H1 (cell line): ENCODE measurements at regions not wholly inside any gene's neighbourhood (a gene's known extent, or its start where the extent isn't known, plus 50 kb on each side); places are given as distances from the start of the nearest gene placed in this dataset.

Experiments used
- CTCF ChIA-PET: fragments of 300-600 bp; sonication (Branson Sonifier 250); formaldehyde crosslinking; loops from one replicate; lab custom pipeline; 2021; ENCODE audit not compliant: partially characterized antibody; lab: Charles Lee
- POLR2A ChIA-PET: fragments of 300-600 bp; sonication (Branson Sonifier 250); formaldehyde crosslinking; loops from one replicate; lab custom pipeline; 2021; ENCODE audit warnings: inconsistent platforms; ENCODE audit not compliant: partially characterized antibody; lab: Charles Lee
- DNase-seq, 2 experiments: peaks; one replicate each; pipeline versions ENCODE4 v3.0.0 to v3.0.0-alpha.2; 2010 to 2022; ENCODE audit warnings: low spot score in 2 of 2, low read depth in 1 of 2, mixed read lengths in 1 of 2
- FAIRE-seq: peaks from 2 replicates; lab custom pipeline; 2011; peaks lifted over from hg19 to GRCh38; lab: Jason Lieb, UNC
- H2AFZ ChIP-seq: 2 replicates; pipeline ENCODE4 v1.8.1; 2012; ENCODE audit warnings: low read length, inconsistent platforms
- H2AK5ac ChIP-seq: 2 replicates; pipeline ENCODE4 v1.6.1; 2013; ENCODE audit warnings: low read depth, low read length
- H2BK120ac ChIP-seq: replicated peaks from 2 replicates; pipeline ENCODE3; 2013; ENCODE audit warnings: low read depth, low read length, inconsistent platforms
- H2BK12ac ChIP-seq: 2 replicates; pipeline ENCODE4 v1.6.1; 2013; ENCODE audit warnings: low read depth, low read length
- H2BK15ac ChIP-seq: 2 replicates; pipeline ENCODE4 v1.6.1; 2013; ENCODE audit warnings: low read length
- H2BK20ac ChIP-seq: 2 replicates; pipeline ENCODE4 v1.6.1; 2013; ENCODE audit warnings: low read length
- H2BK5ac ChIP-seq: 2 replicates; pipeline ENCODE4 v1.6.1; 2013; ENCODE audit warnings: low read depth, low read length
- H3K14ac ChIP-seq: 2 replicates; pipeline ENCODE4 v1.6.1; 2013; ENCODE audit warnings: inconsistent platforms; ENCODE audit not compliant: insufficient read length
- H3K18ac ChIP-seq: 2 replicates; pipeline ENCODE4 v1.6.1; 2013; ENCODE audit warnings: low read length; ENCODE audit errors: extremely low read depth
- H3K23ac ChIP-seq: 2 replicates; pipeline ENCODE4 v1.6.1; 2013; ENCODE audit warnings: inconsistent platforms; ENCODE audit not compliant: insufficient read length
- H3K23me2 ChIP-seq: 2 replicates; pipeline ENCODE4 v1.6.1; 2013; ENCODE audit warnings: low read depth, low read length
- H3K27ac ChIP-seq: 2 replicates; pipeline ENCODE4 v1.6.1; 2011; ENCODE audit warnings: low read depth, low read length, inconsistent platforms
- H3K27me3 ChIP-seq, 4 experiments: replicated peaks in 1 of 4; 1 replicate in 1 of 4; 2 replicates in 3 of 4; pipeline versions ENCODE4 v1.6.1 to v1.8.1; 2011 to 2013; ENCODE audit warnings: low read length in 3 of 4, mild to moderate bottlenecking in 3 of 4, inconsistent platforms in 2 of 4, mixed read lengths in 2 of 4, moderate library complexity in 1 of 4; ENCODE audit not compliant: control insufficient read depth in 3 of 4, insufficient read depth in 3 of 4; ENCODE audit errors: extremely low read depth in 1 of 4
- H3K36me3 ChIP-seq, 4 experiments: 2 replicates each; pipeline versions ENCODE4 v1.6.1 to v1.8.1; 2011 to 2013; ENCODE audit warnings: mild to moderate bottlenecking in 4 of 4, low read length in 3 of 4, moderate library complexity in 2 of 4, control low read depth in 1 of 4, inconsistent platforms in 1 of 4; ENCODE audit not compliant: insufficient read depth in 4 of 4, control insufficient read depth in 2 of 4
- H3K4ac ChIP-seq: replicated peaks from 2 replicates; pipeline ENCODE3; 2013; ENCODE audit warnings: low read length, low read depth, mixed read lengths, inconsistent platforms; ENCODE audit not compliant: insufficient read length
- H3K4me1 ChIP-seq, 4 experiments: replicated peaks in 1 of 4; 1 replicate in 1 of 4; 2 replicates in 3 of 4; pipeline versions ENCODE4 v1.6.1 to v1.8.1; 2011 to 2013; ENCODE audit warnings: low read length in 3 of 4, inconsistent platforms in 2 of 4, mixed read lengths in 1 of 4; ENCODE audit not compliant: insufficient read depth in 4 of 4, control insufficient read depth in 3 of 4
- H3K4me2 ChIP-seq, 2 experiments: 2 replicates each; pipeline versions ENCODE4 v1.6.1 to v1.8.1; 2011 to 2013; ENCODE audit warnings: low read depth in 2 of 2, low read length in 2 of 2, control low read depth in 1 of 2, inconsistent platforms in 1 of 2, mild to moderate bottlenecking in 1 of 2; ENCODE audit not compliant: insufficient read depth in 1 of 2
- H3K4me3 ChIP-seq, 4 experiments: fragments of 200-600, 300-600 bp in 1 of 4; sonication (generic), shearing (Covaris generic), sonication (Bioruptor Twin) in 1 of 4; 2 replicates each; pipeline versions ENCODE4 v1.5.1 to v1.8.1; 2011 to 2016; ENCODE audit warnings: low read length in 4 of 4, low read depth in 3 of 4, control low read depth in 2 of 4, inconsistent platforms in 2 of 4, mild to moderate bottlenecking in 2 of 4, mixed read lengths in 1 of 4, moderate library complexity in 1 of 4; ENCODE audit not compliant: insufficient read depth in 2 of 4; ENCODE audit errors: extremely low read depth in 1 of 4
- H3K56ac ChIP-seq: replicated peaks from 2 replicates; pipeline ENCODE3; 2013; ENCODE audit warnings: low read depth, mild to moderate bottlenecking, mixed read lengths, low read length, inconsistent platforms; ENCODE audit not compliant: insufficient read length
- H3K79me1 ChIP-seq: 2 replicates; pipeline ENCODE4 v1.6.1; 2013; ENCODE audit warnings: low read depth, low read length, control low read depth
- H3K79me2 ChIP-seq, 2 experiments: 2 replicates each; pipeline versions ENCODE4 v1.6.1 to v1.8.1; 2012 to 2013; ENCODE audit warnings: low read length in 2 of 2, mild to moderate bottlenecking in 2 of 2, inconsistent platforms in 1 of 2; ENCODE audit not compliant: insufficient read depth in 2 of 2, control insufficient read depth in 1 of 2
- H3K9ac ChIP-seq, 4 experiments: replicated peaks in 1 of 4; 1 replicate in 1 of 4; 2 replicates in 3 of 4; pipeline versions ENCODE4 v1.6.1 to v1.8.1; 2011 to 2013; ENCODE audit warnings: low read depth in 3 of 4, low read length in 3 of 4, control low read depth in 2 of 4, mild to moderate bottlenecking in 2 of 4, moderate library complexity in 2 of 4, inconsistent platforms in 1 of 4; ENCODE audit errors: extremely low read depth in 1 of 4
- H3K9me3 ChIP-seq, 2 experiments: 2 replicates each; pipeline versions ENCODE4 v1.6.1 to v1.8.1; 2012 to 2013; ENCODE audit warnings: mild to moderate bottlenecking in 2 of 2, moderate library complexity in 2 of 2, control low read depth in 1 of 2, inconsistent platforms in 1 of 2, low read depth in 1 of 2, low read length in 1 of 2, mixed read lengths in 1 of 2; ENCODE audit not compliant: insufficient read depth in 2 of 2
- H4K20me1 ChIP-seq, 2 experiments: replicated peaks in 1 of 2; 2 replicates each; pipeline versions ENCODE3 to v1.8.1; 2011 to 2013; ENCODE audit warnings: inconsistent platforms in 2 of 2, low read length in 2 of 2, mild to moderate bottlenecking in 1 of 2; ENCODE audit not compliant: insufficient read depth in 2 of 2, control insufficient read depth in 1 of 2
- H4K5ac ChIP-seq: 2 replicates; pipeline ENCODE4 v1.6.1; 2013; ENCODE audit warnings: low read length, low read depth, mixed read lengths, inconsistent platforms; ENCODE audit not compliant: insufficient read length
- H4K8ac ChIP-seq: 2 replicates; pipeline ENCODE4 v1.8.0; 2013; ENCODE audit warnings: mild to moderate bottlenecking, moderate library complexity, low read length, inconsistent platforms; ENCODE audit not compliant: insufficient read depth; ENCODE audit errors: extremely low read depth
- H4K91ac ChIP-seq: replicated peaks from 2 replicates; pipeline ENCODE3; 2013; ENCODE audit warnings: low read length, mixed read lengths, inconsistent platforms; ENCODE audit not compliant: insufficient read length
- FOSL1 ChIP-seq: IDR thresholded peaks from 2 replicates; pipeline ENCODE4 v1.6.1; 2011; ENCODE audit warnings: mild to moderate bottlenecking, low read depth, low read length, moderate library complexity; ENCODE audit not compliant: insufficient read depth
- HDAC2 ChIP-seq, 2 experiments: fragments of 300-600 bp in 1 of 2; sonication (generic) in 1 of 2; IDR thresholded peaks; 2 replicates each; pipeline ENCODE4 v1.6.1; 2011 to 2012; ENCODE audit warnings: low read depth in 2 of 2, low read length in 2 of 2, mild to moderate bottlenecking in 2 of 2, moderate library complexity in 2 of 2, borderline replicate concordance in 1 of 2, inconsistent platforms in 1 of 2
- POU5F1 ChIP-seq: IDR thresholded peaks from 2 replicates; pipeline ENCODE4 v1.6.1; 2011; ENCODE audit warnings: low read depth, mild to moderate bottlenecking, low read length, moderate library complexity
- SIX5 ChIP-seq: IDR thresholded peaks from 2 replicates; pipeline ENCODE4 v1.6.1; 2011; ENCODE audit warnings: mild to moderate bottlenecking, low read depth, low read length
- SP2 ChIP-seq: IDR thresholded peaks from 2 replicates; pipeline ENCODE4 v1.6.1; 2012; ENCODE audit warnings: mild to moderate bottlenecking, low read length, inconsistent platforms
- WGBS, 2 experiments: shearing (Covaris generic) in 1 of 2; methylation state at CpG; one replicate each; pipeline versions ENCODE4 v1.1.6 to v1.1.7; 2013 to 2015; ENCODE audit warnings: low lambda C conversion rate in 2 of 2, mixed read lengths in 2 of 2, inconsistent platforms in 1 of 2, low coverage in 1 of 2, missing lambda C conversion rate in 1 of 2; ENCODE audit not compliant: insufficient replicate concordance in 2 of 2, insufficient coverage in 1 of 2, insufficient read length in 1 of 2; ENCODE audit errors: extremely low coverage in 1 of 2, missing lambda C conversion rate in 1 of 2; 5-methylcytosine and 5-hydroxymethylcytosine counted together
- TF ChIP-seq, protein P1 (sequence below): IDR thresholded peaks from 2 replicates; pipeline ENCODE4 v1.6.1; 2012; ENCODE audit warnings: inconsistent platforms

DNA sequence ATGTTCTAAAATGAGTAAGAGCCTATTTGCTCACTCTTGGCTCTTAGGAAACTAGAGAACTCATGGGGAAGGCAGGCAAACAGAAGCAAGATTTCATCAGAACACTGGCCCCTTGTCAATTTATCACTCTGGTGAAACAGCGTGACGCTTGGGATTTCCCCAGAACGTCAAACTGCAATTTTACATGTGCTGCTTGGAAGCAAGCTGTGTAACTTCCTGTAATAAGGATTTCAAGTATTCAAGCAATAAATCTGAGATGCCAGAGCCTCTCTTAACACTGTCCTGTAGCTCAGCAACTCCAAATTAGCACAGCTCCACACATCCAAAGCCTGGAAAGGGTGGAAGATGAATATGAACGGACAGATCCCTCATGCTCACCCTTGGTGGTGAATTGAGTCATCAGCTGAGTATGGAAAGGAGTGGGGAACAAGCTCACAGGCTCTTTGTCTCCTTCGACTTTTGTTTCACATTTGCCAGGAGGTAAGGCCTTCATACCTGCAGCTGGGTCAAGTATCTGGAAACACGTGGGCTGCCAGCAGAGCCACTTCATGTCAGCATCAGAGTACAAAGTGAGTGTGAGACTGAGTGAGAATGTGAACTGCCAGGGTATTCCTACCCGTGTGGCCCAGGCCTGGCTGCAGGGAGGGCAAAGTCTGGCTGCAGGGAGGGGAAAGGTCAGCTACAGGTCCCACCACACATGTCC is 140.4 kb upstream of the NAMPT start:
- Histone ChIP-seq H2BK15ac (no peak overlapping the region), H3K23ac (no peak overlapping the region), H2BK12ac (no peak overlapping the region), H4K20me1 (no peaks in the 10 kb centered on the region), H3K9me3 (no peaks in the 10 kb centered on the region), H3K4me3 (no peak overlapping the region), H2BK20ac (no peak overlapping the region), H4K91ac (no peak overlapping the region), H4K8ac (no peak overlapping the region; the same call in 1 of the 2 replicates), H3K27ac (no peak overlapping the region), H3K14ac (no peak overlapping the region), H2AFZ (peak overlapping the region; percentile 60; the same call in 1 of the 2 replicates), H2AK5ac (no peak overlapping the region), H3K27me3 (no peaks in the 10 kb centered on the region; a peak in 1 of 7 replicates), H3K23me2 (no peaks in the 10 kb centered on the region), H3K79me1 (no peaks in the 10 kb centered on the region), H3K4ac (no peak overlapping the region), H3K56ac (no peak overlapping the region), H3K4me2 (no peak overlapping the region), H3K9ac (no peak overlapping the region), H3K79me2 (no peaks in the 10 kb centered on the region), H3K36me3 (no peaks in the 10 kb centered on the region), H2BK5ac (no peak overlapping the region), H3K4me1 (peaks cover 0 to 5% (median 0%) of the 10 kb centered on the region in 4 experiments; a peak in 3 of 7 replicates), H2BK120ac (no peak overlapping the region), H3K18ac (no peak overlapping the region), H4K5ac (no peak overlapping the region)
- POLR2A ChIA-PET, result interaction anchor here (0.7 kb wide), 1 partner anchor 169 kb away, joined by 5 read pairs; no protein-coding TSS in a partner anchor
- CTCF ChIA-PET, result interaction anchor here (0.9 to 1.0 kb wide), 3 partner anchors 11 to 249 kb away, joined by 3 to 4 read pairs (median 4); no protein-coding TSS in a partner anchor
- DNase-seq (no peak), FAIRE-seq (no peak)
- 92% methylated on average over 7 of the region's 7 CpGs; no CpG with 5 or more reads in 1 of the 2 experiments for WGBS, 2 experiments
- TF ChIP-seq SIX5 (no peak), POU5F1 (no peak), HDAC2 (IDR thresholded peaks at IDR 0.05; ENCODE audit: borderline replicate concordance in 1 of 2, low read depth in 2 of 2, low read length in 2 of 2) (no peak), SP2 (no peak), FOSL1 (no peak)
- TF ChIP-seq, protein P1, sequence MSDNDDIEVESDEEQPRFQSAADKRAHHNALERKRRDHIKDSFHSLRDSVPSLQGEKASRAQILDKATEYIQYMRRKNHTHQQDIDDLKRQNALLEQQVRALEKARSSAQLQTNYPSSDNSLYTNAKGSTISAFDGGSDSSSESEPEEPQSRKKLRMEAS, result no peak
